Neural progenitor cell (in vitro differentiated cells): ENCODE measurements at regions not wholly inside any gene's neighbourhood (a gene's known extent, or its start where the extent isn't known, plus 50 kb on each side); places are given as distances from the start of the nearest gene placed in this dataset.

ENCODE experiments used
- CTCF ChIP-seq: fragments of 200-600 bp; sonication (generic); IDR thresholded peaks from 2 replicates; pipeline ENCODE4 v1.5.1; 2017; ENCODE audit warnings: antibody characterized with exemption, mild to moderate bottlenecking
- EZH2phosphoT487 ChIP-seq: fragments of 200-600 bp; sonication (generic); IDR thresholded peaks from 2 replicates; pipeline ENCODE4 v1.6.1; 2017; ENCODE audit warnings: antibody characterized with exemption

GRCh38 chr19:28396287-28396831, 816.6 kb downstream of the UQCRFS1 start:
- no peak for TF ChIP-seq CTCF
- no peak for TF ChIP-seq EZH2phosphoT487
